D721Med (cell line): ENCODE measurements at regions not wholly inside any gene's neighbourhood (a gene's known extent, or its start where the extent isn't known, plus 50 kb on each side); places are given as distances from the start of the nearest gene placed in this dataset.

Source experiments
- DNase-seq: peaks from one replicate; pipeline ENCODE4 v3.0.0; 2011; ENCODE audit warnings: low spot score; ENCODE audit not compliant: insufficient read length
- FAIRE-seq: peaks from 2 replicates; lab custom pipeline; 2011; peaks lifted over from hg19 to GRCh38; lab: Jason Lieb, UNC
- CTCF ChIP-seq: IDR thresholded peaks from 2 replicates; pipeline ENCODE4 v1.5.1; 2012; ENCODE audit warnings: mild to moderate bottlenecking, control low read depth; ENCODE audit not compliant: insufficient read depth; ENCODE audit errors: missing control alignments

- DNase-seq (no peak), FAIRE-seq (no peak)
- TF ChIP-seq CTCF: no peak
Measured at GRCh38 chr18:34583895-34584294, 126.2 kb upstream of the DTNA start.

DNA sequence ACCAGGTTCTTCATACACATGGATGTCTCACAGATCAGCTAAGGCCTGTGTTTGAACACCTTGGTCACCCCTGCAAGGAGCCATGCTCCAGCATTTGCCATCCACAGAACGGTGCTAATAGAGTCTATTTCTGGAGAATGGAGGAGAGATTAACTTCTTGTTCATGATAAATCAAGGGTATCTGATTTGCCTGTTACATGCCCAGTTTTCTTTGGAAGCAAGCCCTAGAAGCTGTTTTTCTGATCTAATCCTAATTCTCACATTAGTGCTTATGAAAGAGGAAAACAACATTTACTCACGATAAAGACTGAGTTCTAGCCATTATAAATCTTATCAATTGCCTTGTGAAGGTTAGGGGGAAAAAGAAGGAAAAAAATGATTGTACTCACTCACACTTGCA is 119.6 kb upstream of the DTNA start:
- FAIRE-seq (peak; percentile 11), DNase-seq (no peak)
- no peak for TF ChIP-seq CTCF

DNA sequence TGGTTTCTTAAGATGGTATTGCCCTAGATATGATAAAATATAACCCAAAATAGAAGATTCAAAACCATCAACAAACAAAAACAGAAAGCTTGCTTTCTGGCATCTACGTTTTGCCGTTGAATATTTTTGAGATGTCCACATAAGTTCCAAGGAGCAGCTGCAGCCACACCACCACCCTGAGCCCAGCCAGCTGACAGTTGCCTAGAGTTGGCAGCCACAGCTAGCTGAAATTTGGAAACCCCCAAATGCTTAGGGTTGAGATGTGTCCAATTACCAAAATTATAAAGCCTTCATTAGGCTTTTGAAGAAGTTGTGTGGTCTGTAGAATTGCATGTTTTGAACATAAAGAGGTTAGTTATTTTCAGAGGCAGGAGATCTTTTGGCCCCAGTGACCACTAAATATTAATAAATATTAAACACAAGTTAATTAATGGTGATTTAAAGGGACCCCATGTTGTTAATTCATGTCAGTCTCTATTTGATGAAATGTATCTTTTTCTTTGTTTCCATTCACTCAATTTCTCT is 118.1 kb upstream of the DTNA start:
- no peak for TF ChIP-seq CTCF
- DNase-seq: no peak
- no peak for FAIRE-seq

GRCh38 chr18:34592481-34592880 is 117.6 kb upstream of the DTNA start:
- TF ChIP-seq CTCF: no peak
- DNase-seq (no peak), FAIRE-seq (no peak)

DNA sequence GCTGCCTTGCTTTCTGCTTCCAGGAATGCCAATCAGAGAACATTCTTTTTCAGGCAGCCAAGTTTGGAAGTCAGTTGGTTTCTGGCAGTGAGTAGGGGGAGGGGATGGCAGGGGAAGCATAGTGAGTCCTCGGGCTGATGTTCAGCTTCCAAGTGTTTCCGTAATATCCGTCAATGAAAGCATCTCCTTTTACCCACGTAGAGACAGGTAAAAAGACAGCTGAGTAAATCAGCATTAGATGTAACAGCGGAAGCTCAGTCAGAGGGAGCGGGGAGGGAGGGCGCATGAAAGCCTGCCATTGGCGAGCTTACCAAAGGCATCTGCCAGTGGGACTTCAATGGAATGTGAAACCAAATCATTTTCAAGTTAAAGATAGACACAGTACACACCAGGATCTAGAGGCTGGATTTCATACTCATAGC is 117.1 kb upstream of the DTNA start:
- no peak for TF ChIP-seq CTCF
- FAIRE-seq: no peak
- DNase-seq: no peak

- FAIRE-seq: no peak
- no peak for TF ChIP-seq CTCF
- DNase-seq: no peak
Measured at GRCh38 chr18:34594266-34594665, 115.8 kb upstream of the DTNA start.

DNA sequence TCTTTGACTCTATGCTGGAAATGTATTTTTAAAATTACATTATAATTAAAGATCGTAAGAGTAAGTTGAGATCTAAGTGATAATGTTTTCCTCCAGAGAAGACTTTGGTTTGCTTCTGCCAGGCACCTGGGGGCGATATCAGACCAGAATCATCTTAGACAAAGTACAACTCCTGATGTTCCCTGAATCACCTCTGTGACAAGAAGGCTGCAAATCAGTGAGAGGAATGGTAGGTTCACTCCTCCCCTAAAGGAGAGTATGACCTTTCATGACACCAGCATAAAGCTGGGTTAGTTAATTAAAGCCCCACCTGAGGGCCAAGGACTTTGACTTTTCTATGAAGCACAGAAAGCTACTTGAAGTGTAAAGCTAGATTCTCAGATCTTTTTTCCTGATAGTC is 114.4 kb upstream of the DTNA start:
- DNase-seq: no peak
- TF ChIP-seq CTCF: peak; percentile 71
- peak; percentile 69 for FAIRE-seq
